ENCODE measurements at regions not wholly inside any gene's neighbourhood (a gene's known extent, or its start where the extent isn't known, plus 50 kb on each side); places are given as distances from the start of the nearest gene placed in this dataset.

GRCh38 chr14:22210906-22211305 is 378.1 kb downstream of the DAD1 start:
- TF ChIP-seq CTCF (IDR thresholded peaks at IDR 0.05) (no peak), POLR2AphosphoS5 (IDR thresholded peaks at IDR 0.05) (no peak), POLR2A (IDR thresholded peaks at IDR 0.05) (no peak), EP300 (IDR thresholded peaks at IDR 0.05) (no peak)
